HEK293T (cell line): ENCODE measurements at regions not wholly inside any gene's neighbourhood (a gene's known extent, or its start where the extent isn't known, plus 50 kb on each side); places are given as distances from the start of the nearest gene placed in this dataset.

Source experiments
- ELF4 ChIP-seq: fragments of 450-650 bp; IDR thresholded peaks from 2 replicates; pipeline ENCODE4 v1.6.1; 2017; ENCODE audit warnings: antibody characterized with exemption
- LEF1 ChIP-seq: fragments of 450-650 bp; IDR thresholded peaks from 2 replicates; pipeline ENCODE4 v1.6.1; 2017; ENCODE audit warnings: mild to moderate bottlenecking, borderline replicate concordance
- PKNOX1 ChIP-seq: fragments of 450-650 bp; IDR thresholded peaks from 2 replicates; pipeline ENCODE4 v1.6.1; 2016
- SP1 ChIP-seq: fragments of 450-650 bp; IDR thresholded peaks from 2 replicates; pipeline ENCODE4 v1.6.1; 2017

DNA sequence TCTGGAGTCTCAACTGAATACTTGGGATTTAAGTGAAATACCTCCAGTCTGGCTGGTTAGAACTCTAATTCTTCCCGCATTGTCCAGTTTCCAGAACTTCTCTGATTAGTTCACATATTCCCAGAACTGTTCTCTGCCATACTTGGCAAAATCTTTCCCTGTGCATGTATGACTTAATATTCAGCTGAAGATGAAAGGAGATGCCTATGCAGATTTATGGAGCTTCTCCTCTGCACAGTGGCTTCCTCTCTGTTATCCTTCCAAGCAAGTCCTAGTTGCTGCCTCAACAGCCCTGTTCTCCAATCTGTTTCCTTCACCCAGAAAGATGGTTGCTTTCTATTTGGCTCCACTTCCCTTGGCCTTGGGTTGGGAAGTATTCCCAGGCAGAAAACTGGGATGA, 155.4 kb upstream of the GATA6 start:
- TF ChIP-seq SP1 (no peak), PKNOX1 (no peak), ELF4 (no peak), LEF1 (no peak)
